ENCODE measurements at regions not wholly inside any gene's neighbourhood (a gene's known extent, or its start where the extent isn't known, plus 50 kb on each side); places are given as distances from the start of the nearest gene placed in this dataset.

GRCh38 chr18:71388148-71388547 lies 1099.3 kb downstream of the SOCS6 start:
- no peak for TF ChIP-seq CTCF (IDR thresholded peaks at IDR 0.05)
- TF ChIP-seq POLR2A (IDR thresholded peaks at IDR 0.05), result no peak
